ENCODE measurements at regions not wholly inside any gene's neighbourhood (a gene's known extent, or its start where the extent isn't known, plus 50 kb on each side); places are given as distances from the start of the nearest gene placed in this dataset.

GRCh38 chrY:7745581-7745901, 834.0 kb upstream of the AMELY start:
- no peak for TF ChIP-seq CTCF (IDR thresholded peaks at IDR 0.05; ENCODE audit: low read length)
- no peak for TF ChIP-seq EZH2 (IDR thresholded peaks at IDR 0.05; ENCODE audit: borderline replicate concordance, low read length)
